GM21576 (cell line): ENCODE measurements at regions not wholly inside any gene's neighbourhood (a gene's known extent, or its start where the extent isn't known, plus 50 kb on each side); places are given as distances from the start of the nearest gene placed in this dataset.

Experiments used
- ATAC-seq: cut with Tn5 transposase; IDR thresholded peaks from one replicate; pipeline ENCODE4 v1.9.1; 2021; ENCODE audit warnings: mild to moderate bottlenecking, moderate library complexity; ENCODE audit not compliant: unreplicated experiment

DNA sequence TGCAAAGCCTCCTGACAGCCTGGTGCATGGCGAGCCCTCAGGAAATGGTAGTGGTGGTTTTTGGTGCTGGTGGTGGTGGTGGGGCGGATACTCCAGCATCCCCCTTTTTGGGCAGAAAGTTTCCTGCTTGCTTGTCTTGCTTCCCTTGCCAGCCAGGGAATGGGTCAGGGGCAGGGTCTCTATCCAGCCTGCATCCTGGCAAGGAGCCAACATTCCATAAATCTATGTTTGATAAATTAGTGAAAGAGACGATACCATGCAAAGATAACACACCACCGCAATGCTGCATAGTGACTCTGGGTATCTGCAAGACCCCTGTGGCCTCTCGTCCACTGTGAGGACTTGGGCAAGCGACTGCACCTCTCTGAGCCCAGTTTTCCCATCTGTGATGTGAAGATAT is 246.2 kb downstream of the LRFN2 start:
- no peak for ATAC-seq

DNA sequence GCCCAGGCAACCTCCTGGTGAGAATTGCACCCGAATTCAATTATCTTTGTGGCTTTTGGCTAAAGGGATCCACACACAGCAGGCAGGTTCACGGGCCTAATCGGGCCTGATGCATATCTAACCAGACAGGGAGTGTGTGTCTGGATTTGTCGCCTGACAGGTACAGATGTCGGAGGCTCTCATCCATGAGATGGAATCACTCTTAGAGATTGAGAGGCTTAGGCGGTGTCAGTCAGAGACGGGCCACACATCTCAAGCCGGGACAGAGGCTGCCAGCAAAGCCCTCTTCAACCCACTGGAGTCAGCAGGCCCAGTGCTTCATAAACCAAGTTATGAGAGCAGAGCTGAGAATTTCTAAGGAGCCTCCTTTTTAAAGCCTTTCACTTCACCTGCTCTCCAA is 247.0 kb downstream of the LRFN2 start:
- ATAC-seq = no peak

DNA sequence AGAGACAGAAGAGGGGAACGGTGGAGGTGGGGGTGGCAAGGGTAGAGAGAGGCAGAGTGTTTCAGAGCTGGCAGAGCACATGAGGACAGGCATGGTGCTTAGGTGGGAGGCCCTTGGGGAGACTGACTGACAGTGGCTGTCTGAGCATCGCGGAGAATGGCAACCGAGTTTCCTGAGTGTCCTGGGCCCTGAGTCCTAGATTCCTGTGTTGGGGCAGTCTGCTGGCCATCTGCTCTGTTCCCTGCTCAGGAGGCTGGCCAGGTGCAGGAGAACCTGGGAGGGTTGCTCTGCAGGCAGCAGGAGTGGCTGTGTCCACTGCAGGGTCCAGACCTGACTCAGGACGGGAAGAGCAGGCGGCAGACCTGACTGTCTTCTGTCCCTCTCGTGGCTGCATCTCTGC is 248.9 kb downstream of the LRFN2 start:
- ATAC-seq = no peak

DNA sequence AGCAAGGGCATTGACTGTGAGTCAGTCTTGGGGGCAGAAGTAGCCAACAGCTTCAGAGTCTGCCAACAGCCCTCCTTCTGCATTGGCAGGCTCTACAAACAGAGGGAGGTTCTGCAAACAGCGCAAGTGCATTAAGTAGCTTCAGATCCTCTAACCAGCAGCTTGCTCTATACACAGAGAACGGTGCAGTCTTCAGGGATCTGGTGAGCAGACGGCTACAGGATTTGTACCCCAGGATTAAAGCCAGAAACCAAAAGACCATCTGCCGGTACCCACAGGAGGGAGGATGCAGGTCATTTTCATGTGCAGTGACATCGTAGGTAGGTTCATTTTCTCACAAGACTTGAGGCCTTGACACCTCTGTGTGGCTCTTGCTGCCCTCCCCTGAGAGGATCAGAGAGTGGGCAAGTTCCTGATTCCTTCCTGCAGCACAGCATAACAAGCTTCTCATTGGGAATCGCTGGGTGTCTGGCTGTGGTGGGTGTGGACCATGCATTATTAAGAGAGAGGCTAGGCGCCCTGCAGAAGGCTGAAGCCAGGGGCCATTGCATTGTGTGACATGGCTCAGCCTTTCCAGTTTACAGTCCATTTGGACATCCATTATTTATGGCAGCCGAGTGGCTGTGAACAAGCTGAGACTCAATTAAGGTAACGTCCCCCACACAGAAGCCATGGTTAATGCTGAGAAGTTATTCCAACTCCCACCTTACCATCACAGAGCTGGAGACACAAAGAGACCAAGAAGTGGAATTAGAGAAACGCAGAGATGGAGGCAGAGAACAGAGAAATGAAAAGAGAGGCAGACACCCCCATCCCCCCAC is 250.0 kb downstream of the LRFN2 start:
- ATAC-seq = no peak

DNA sequence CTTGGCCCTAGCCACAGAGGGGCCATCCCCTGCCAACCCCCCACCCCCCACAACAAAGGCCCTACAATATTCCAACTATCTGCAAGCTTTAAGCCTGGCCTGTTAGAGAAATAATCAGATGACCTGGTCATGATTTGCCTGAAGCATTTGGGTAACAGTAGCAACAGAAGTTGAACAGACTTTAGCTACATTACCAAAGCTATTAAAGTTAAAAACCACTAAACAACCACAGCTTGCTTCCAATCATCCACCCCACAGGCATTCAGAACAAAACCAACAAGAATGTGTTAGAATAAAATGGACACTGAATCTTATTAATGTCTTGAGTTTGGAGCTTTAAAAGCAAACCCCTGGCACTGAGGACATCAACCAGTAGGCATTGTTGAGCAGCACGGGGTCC is 250.9 kb downstream of the LRFN2 start:
- ATAC-seq = no peak

DNA sequence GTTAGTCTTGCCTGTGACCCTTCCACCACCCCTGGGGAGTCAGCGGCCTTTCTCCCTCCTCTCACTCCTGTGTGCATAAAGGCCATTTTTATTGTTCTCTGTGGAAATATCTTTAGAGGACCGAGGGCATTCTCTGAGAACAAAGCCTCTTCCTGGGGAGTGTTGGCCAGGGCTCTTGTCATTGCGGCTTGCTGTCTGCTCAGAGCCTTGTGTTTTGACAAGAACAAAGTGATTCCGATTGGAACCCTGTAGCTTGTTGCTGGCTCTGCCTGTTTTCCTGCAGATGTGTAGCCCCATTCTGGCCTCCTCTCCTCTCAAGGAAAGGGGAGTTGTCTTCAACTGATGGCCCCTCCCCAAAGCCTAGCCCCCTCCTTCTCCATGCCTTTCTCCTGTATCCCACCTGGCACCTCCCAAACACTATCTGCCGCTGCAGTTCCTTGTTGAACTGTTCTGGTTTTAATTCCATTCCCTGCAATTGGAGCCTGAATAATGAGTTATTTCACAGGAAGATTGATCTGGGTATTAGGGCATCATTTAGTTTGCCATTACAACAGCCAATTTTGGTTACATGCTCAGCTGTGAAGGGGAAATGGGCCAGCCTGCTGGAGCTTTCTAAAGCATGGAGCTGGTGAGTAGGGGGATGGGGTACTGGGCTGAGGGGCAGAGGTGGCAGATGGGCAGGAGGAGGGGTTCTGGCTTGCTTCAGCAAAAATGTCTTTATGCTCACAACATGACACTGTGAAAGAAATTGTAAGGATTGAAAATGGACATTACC is 252.5 kb downstream of the LRFN2 start:
- no peak for ATAC-seq

DNA sequence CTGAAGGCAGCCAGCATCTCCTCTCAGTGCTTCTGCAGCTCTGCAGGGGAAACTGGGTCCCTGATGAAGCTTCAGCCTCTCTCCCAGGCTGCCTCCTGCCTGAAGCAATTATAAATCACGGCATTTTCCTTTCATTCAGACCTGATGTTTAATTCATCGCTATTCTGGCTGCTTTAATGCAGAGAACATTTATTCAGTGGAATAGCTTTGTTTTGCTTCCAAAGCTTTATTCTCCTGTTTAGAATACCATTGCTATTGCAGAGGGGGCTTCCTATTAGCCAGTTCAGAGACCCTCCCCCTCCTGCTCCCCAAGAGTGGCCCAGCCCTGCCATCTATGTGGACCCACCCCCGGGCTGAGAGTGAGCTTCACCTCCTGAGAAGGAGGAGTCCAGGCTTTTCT is 255.6 kb downstream of the LRFN2 start:
- no peak for ATAC-seq

DNA sequence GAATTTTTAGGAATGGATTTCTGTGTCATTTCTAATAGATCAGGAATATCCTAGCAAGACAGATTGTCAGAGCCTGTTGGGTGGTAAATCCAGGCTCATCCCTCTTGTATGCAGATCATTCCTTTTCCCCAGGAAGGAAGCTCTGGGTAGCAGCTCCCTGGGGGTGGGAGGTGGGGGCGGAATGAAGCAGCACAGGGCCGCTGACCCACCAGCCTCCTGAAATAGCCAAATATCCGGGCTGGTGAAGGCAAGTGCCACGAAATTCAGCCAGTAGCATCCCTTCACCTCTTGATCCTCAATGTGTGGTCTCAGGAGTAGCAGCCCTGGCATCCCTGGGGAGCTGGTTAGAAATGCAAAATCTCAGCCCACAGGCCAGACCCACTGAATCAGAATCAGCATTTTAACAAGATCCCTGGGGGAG is 256.9 kb downstream of the LRFN2 start:
- ATAC-seq = no peak

DNA sequence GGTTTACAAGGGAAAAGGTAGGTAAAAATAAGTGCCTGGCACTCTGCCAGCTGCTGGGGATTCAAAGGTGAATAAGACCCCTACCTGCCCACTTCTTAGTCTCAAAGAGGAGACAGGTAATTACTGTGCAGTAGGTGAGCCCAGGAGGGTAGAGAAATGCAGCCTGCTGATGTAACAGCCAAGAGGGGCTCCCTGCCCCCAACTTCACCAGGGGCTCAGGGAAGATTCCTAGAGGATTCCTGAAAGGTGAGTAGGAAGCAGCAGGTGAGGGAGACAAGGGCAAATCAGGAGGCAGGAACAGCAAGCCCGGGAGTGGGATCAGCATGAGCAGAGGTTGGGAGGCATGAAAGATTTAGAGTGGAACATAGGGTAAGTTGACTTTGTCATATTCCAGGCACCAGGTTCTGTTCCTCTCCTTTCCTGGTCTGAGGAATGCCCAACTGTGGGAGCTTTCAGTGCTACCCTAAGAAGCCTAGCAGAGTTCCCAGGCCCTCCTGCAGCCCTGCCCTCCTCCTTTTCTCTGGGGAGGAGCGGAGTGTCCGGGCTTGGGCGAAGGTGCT is 258.1 kb downstream of the LRFN2 start:
- ATAC-seq = no peak

DNA sequence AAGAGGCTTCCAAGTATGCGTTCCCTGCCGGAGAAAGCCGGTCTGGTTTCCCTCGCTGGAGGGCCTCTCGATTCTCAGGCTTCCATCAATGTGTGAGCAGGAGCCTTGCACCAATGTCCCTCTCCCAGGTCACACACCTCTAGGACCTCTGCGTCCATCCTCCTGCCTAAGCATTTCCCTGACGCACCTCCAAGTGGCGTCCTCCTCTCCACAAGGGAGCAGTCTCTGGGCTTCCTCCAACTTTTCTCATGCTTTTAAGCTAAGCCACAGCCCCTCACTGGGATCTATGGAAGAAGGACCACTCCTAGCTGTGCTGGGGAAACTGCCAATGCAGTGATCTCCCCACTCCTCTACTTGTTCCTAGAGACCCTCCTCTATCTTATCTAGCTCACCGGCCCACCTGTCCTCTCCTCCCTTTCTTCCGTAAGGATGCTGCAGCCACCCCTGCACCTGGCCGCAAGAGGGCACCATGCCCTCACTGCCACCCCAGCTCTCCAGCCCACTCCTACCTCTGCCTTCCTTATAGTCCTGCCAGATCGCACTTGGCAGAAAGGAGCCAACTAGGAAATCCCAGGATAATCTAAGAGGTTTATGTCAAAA is 258.7 kb downstream of the LRFN2 start:
- ATAC-seq = no peak

DNA sequence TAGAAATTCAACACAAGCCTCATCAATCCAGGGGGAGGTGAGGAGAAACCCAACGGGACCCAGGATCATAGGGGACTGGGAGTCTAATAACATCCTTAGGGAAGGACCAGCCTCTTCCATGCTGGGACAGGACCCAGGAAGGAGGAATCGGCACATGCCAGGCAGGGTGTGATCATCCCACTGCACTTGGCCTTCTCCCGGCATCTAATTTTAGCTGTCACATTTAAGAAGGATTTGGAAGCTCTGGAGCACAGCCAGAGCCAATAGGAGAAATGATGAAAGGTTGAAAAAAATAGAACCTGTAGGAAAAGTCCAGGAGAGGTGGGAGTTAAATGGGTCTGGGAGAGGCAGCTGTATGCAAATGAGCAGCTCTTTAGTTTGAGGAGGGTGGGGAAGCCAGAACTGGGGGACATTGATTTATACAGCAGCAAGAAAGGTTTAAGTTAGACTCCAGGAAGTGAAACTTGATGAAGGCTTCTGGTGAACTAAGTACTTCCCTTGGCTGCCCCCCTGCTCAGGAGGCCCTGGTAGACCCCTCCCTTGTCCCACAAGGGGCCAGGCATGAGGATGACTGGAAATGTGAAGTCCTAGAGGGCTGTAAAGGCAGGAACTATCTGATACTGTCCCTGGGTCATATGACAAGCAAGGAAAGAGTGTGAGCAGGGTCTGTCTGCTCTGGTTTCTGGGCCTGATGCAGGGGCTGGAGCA is 260.3 kb downstream of the LRFN2 start:
- no peak for ATAC-seq

DNA sequence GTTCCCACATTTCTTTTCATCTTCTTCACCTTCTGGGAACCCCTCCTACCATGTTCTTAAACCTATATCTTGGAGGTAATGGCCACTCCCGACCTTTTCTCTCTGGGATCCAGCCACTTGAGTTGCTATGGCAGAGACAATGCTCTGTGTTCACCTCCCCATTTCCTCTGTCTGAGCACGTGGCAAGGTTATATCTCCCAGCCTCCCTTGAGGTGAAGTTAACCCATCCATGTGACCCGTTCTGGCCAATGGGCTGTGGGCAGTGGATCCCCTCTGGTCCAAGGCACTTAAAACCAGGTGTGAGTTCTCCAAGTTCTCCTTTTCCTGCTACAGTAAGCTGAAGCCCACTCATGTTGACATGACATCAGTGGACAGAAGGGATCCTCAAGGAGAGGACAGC is 261.4 kb downstream of the LRFN2 start:
- no peak for ATAC-seq

DNA sequence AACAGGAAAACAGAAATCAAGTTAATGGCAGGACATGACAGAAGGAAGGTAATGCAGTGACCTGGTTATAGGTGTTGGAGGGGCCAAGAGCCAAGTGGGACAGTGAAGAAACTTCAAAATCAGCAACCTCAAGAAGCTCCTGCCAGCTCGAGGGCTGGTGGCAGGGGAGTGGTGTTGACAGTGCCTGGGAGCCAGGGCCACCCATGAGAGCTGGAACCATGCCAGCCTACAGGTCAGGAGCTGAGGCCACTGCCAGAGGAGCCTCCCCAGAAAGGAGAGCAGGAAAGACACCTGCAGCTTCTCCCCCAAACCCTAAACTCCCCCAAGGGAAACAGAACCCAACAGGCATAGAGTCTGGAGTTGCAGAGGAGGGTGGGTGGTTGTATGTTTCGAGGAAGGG is 262.1 kb downstream of the LRFN2 start:
- no peak for ATAC-seq

DNA sequence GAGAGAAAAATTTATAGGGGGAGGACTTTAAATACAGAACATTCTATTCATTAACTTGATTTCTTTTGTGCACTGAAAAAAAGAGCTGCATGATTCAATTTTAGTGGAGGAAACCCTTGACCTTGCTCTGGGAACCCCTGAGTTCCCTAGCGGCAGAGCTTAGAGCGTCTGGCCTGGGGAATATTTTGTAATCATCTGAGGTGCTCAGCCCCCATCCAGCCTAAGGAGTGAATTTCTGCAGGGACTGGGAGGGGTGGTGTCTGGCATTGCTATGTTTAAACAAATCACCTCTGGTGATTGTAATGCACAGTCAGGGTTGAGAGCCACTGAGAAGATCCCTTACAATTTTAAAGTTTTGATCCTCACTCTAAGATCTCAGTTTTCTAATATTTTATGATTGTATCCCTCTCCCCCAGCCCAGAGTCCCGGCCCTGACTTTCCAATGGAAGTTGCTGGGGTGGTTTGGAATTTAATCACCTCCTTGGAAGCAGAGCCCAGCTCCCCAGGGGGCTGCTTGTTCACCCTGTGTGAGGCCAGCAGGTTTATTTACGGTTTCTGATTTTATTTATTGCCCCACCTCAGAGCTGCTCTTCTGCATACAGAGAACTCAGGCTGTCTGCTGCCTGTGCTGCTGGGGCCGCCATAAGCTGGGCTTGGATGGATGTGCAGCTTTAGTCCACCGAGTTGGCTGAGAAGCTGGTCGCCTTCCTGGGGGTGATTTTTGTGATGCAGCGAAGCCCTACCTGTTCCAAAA is 263.1 kb downstream of the LRFN2 start:
- ATAC-seq = no peak

DNA sequence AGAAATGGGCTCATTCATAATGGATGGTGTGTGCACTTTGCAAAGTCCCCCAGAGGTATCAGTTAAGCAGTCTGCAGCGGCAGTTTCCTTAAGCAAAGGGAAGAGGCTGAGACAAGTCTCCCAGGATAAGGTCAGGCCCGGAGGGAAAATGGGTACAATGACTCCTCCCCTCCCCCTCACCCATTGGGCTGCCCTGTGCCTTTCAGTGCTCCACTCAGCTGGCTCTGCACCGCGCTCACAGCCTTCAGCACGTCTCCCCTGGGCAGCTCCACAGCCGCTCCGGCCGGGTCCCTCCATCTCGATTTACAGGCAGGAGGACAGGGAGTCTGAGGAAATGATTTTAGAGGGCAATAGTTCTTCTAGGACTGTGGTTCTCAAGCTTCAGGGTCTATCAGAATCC is 264.8 kb downstream of the LRFN2 start:
- ATAC-seq = no peak

DNA sequence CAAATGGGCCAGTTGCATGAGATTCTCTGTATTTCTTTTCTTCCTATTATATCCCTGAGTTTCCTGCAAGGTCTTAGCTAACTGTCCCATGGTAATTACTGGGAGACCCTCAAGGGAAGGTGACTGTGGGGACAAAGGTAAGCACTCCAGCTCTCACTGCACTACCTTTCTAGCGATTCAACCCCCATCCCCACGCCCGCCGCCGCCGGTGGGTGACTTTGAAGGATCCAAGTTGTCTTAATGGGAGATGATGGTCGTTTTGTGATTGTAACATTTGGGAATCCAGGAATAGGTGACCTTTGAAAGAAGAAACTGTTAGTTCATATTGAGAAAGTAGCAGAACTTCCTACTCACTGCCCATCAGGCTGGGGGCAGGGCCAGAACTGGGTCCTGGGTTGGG is 265.5 kb downstream of the LRFN2 start:
- no peak for ATAC-seq

DNA sequence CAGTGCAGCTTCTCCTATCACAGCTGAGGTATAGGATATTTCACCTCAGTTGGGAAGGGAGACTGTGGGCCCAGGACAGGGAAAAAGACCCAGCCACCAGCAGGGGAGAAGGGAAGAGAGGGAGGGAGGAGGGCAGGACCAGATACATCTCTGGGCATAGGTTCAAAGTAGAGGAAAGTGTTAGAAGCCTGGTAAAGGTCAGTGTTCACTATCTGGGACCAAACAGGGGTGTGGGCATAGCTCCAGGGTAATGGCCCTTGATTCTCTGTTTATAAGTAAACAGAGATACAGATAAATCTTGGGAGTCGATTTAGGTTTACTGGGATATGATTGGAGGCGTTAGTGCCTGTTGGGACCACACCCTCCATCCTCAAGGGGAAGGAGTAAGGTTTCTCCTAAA is 266.2 kb downstream of the LRFN2 start:
- ATAC-seq = no peak

DNA sequence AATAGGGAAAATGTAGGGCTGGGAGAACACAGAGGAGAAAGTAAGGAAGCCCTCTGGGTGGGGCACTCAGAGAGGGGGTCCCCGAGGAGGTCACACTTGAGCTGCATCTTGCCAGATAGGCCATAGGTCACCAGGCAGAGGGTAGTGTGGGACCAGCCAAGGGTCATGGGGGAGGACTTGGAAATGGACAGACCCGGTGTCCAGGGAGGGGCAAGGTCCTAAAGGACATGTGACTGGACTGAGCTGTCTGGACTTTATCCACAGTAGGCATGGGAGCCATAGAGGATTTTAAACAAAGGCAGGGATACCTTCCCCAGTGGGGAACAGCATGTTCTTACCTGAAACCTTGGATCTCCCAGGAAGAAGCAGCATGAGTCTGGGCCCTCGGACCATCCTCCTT is 266.7 kb downstream of the LRFN2 start:
- ATAC-seq = no peak

DNA sequence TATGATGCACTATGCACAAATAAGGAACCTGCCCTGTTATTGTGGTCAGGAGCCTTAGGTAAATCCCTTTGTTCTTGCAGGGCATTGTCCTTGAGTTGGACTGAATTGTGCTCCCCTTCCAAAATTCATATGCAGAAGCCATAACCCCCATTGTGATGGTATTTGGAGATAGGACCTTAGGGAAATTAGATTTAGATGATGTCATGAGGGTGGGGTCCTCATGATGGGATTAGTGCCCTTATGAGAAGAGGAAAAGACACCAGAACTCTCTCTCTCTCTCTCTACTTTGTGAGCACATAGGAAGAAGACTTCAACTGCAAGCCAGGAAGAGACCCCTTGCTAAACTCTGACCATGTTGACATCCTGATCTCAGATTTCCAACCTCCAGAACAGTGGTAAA is 268.0 kb downstream of the LRFN2 start:
- ATAC-seq = no peak

DNA sequence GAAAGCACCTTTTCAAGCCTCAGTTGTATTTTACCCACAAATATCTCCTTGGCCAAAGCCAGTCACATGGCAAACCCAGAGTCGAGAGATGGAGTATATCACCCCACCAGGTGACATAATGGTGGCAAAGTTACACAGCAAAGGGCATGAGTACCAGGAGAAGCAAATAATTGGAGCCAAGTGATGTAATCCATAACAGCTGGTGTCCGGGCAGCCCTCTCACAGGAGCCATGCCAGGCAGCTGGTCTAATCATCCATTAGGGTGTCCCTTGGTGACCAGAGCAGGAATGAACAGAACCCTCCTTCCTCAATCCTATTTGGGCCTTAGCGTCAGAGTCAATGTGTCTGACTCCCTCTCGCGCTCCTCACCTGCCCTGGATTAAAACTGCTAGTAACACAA is 272.1 kb downstream of the LRFN2 start:
- no peak for ATAC-seq
